Astrocyte (in vitro differentiated cells and primary cell): ENCODE measurements at regions not wholly inside any gene's neighbourhood (a gene's known extent, or its start where the extent isn't known, plus 50 kb on each side); places are given as distances from the start of the nearest gene placed in this dataset.

Experiments
- DNase-seq: peaks from one replicate; pipeline ENCODE4 v3.0.0-alpha.2; 2010; ENCODE audit warnings: low read depth
- FAIRE-seq: peaks from 2 replicates; lab custom pipeline; 2011; peaks lifted over from hg19 to GRCh38; lab: Jason Lieb, UNC
- H2AFZ ChIP-seq: 2 replicates; pipeline ENCODE4 v1.6.0; 2012; ENCODE audit warnings: low read depth, low read length, inconsistent platforms
- H3K27ac ChIP-seq: 2 replicates; pipeline ENCODE4 v1.5.1; 2011; ENCODE audit warnings: low read depth, low read length, inconsistent platforms
- H3K27me3 ChIP-seq: 2 replicates; pipeline ENCODE4 v1.6.0; 2011; ENCODE audit warnings: low read length, inconsistent platforms; ENCODE audit not compliant: insufficient read depth
- H3K36me3 ChIP-seq: 2 replicates; pipeline ENCODE4 v1.5.1; 2011; ENCODE audit warnings: low read length, inconsistent platforms; ENCODE audit not compliant: insufficient read depth
- H3K4me1 ChIP-seq: 2 replicates; pipeline ENCODE4 v1.5.1; 2011; ENCODE audit warnings: low read length, inconsistent platforms; ENCODE audit not compliant: insufficient read depth
- H3K4me2 ChIP-seq: 2 replicates; pipeline ENCODE4 v1.6.0; 2012; ENCODE audit warnings: low read length, inconsistent platforms
- H3K4me3 ChIP-seq: 2 replicates; pipeline ENCODE4 v1.5.1; 2011; ENCODE audit warnings: low read depth, mild to moderate bottlenecking, low read length, inconsistent platforms; ENCODE audit not compliant: insufficient read depth
- H3K79me2 ChIP-seq: 2 replicates; pipeline ENCODE4 v1.6.0; 2012; ENCODE audit warnings: mild to moderate bottlenecking, low read length, inconsistent platforms; ENCODE audit not compliant: insufficient read depth
- H3K9ac ChIP-seq: 2 replicates; pipeline ENCODE4 v1.6.0; 2012; ENCODE audit warnings: mild to moderate bottlenecking, low read length, inconsistent platforms
- H3K9me3 ChIP-seq: 2 replicates; pipeline ENCODE4 v1.5.1; 2012; ENCODE audit warnings: low read depth, mild to moderate bottlenecking, low read length, inconsistent platforms; ENCODE audit not compliant: insufficient read depth
- H4K20me1 ChIP-seq: 2 replicates; pipeline ENCODE4 v1.6.0; 2012; ENCODE audit warnings: low read length, inconsistent platforms; ENCODE audit not compliant: insufficient read depth
- H3K27ac Mint-ChIP-seq: one replicate; pipeline ENCODE4 v1.8.0; 2021; ENCODE audit warnings: mild to moderate bottlenecking, mixed read lengths; ENCODE audit not compliant: unreplicated experiment
- H3K27me3 Mint-ChIP-seq: one replicate; pipeline ENCODE4 v1.8.0; 2021; ENCODE audit warnings: low read depth, mixed read lengths; ENCODE audit not compliant: unreplicated experiment
- H3K36me3 Mint-ChIP-seq: one replicate; pipeline ENCODE4 v1.8.0; 2021; ENCODE audit warnings: low read depth, mixed read lengths; ENCODE audit not compliant: unreplicated experiment
- H3K4me1 Mint-ChIP-seq: one replicate; pipeline ENCODE4 v1.8.0; 2021; ENCODE audit warnings: low read depth, mixed read lengths; ENCODE audit not compliant: unreplicated experiment
- H3K4me3 Mint-ChIP-seq: one replicate; pipeline ENCODE4 v1.8.0; 2021; ENCODE audit warnings: mild to moderate bottlenecking, moderate library complexity, mixed read lengths; ENCODE audit not compliant: unreplicated experiment
- H3K9me3 Mint-ChIP-seq: one replicate; pipeline ENCODE4 v1.8.0; 2021; ENCODE audit warnings: mild to moderate bottlenecking, mixed read lengths; ENCODE audit not compliant: unreplicated experiment
- CTCF ChIP-seq: IDR thresholded peaks from 2 replicates; pipeline ENCODE4 v1.5.1; 2011; ENCODE audit warnings: low read depth, mild to moderate bottlenecking, inconsistent platforms, low read length, moderate library complexity; ENCODE audit not compliant: insufficient read depth
- EZH2 ChIP-seq: IDR thresholded peaks from 2 replicates; pipeline ENCODE4 v1.6.1; 2012; ENCODE audit warnings: mild to moderate bottlenecking, low read length, inconsistent platforms; ENCODE audit not compliant: insufficient read depth

- no peak overlapping the region for H3K4me3 Mint-ChIP-seq
- no peaks in the 10 kb centered on the region for H3K9me3 Mint-ChIP-seq
- no peaks in the 10 kb centered on the region for H3K36me3 Mint-ChIP-seq
- no peak overlapping the region for H3K4me2 ChIP-seq
- H3K27ac Mint-ChIP-seq, result no peak overlapping the region
- no peak for DNase-seq
- no peak for TF ChIP-seq EZH2
- TF ChIP-seq CTCF, result no peak
- H3K9me3 ChIP-seq, result no peaks in the 10 kb centered on the region
- no peaks in the 10 kb centered on the region for H3K36me3 ChIP-seq
- no peaks in the 10 kb centered on the region for H4K20me1 ChIP-seq
- no peaks in the 10 kb centered on the region for H3K4me1 Mint-ChIP-seq
- H3K79me2 ChIP-seq, result no peaks in the 10 kb centered on the region
- no peak overlapping the region for H3K9ac ChIP-seq
- no peaks in the 10 kb centered on the region for H3K27me3 Mint-ChIP-seq
- H2AFZ ChIP-seq, result no peak overlapping the region
- no peaks in the 10 kb centered on the region for H3K27me3 ChIP-seq
- H3K4me1 ChIP-seq, result no peaks in the 10 kb centered on the region
- FAIRE-seq, result no peak
- H3K4me3 ChIP-seq, result no peak overlapping the region
- no peak overlapping the region for H3K27ac ChIP-seq
These were observed 965.0 kb upstream of the SPRY2 start for GRCh38 chr13:81305928-81306327.

- Mint-ChIP-seq H3K36me3 (no peaks in the 10 kb centered on the region), H3K27ac (no peak overlapping the region)
These were observed 963.3 kb upstream of the SPRY2 start for GRCh38 chr13:81304121-81304659.

More at GRCh38 chr13:81304121-81304659, 963.3 kb upstream of the SPRY2 start:
- no peak for FAIRE-seq
- no peaks in the 10 kb centered on the region for H3K79me2 ChIP-seq
- H3K9ac ChIP-seq, result no peak overlapping the region
- H3K36me3 ChIP-seq, result no peaks in the 10 kb centered on the region
- no peak overlapping the region for H3K4me3 ChIP-seq
- Mint-ChIP-seq H3K27me3 (no peaks in the 10 kb centered on the region), H3K4me3 (no peak overlapping the region), H3K4me1 (no peaks in the 10 kb centered on the region), H3K9me3 (no peaks in the 10 kb centered on the region)
- TF ChIP-seq CTCF (no peak), EZH2 (no peak)
- H3K27ac ChIP-seq, result no peak overlapping the region
- H3K4me1 ChIP-seq, result no peaks in the 10 kb centered on the region
- no peak for DNase-seq
- no peak overlapping the region for H3K4me2 ChIP-seq
- no peak overlapping the region for H2AFZ ChIP-seq
- no peaks in the 10 kb centered on the region for H3K9me3 ChIP-seq
- no peaks in the 10 kb centered on the region for H3K27me3 ChIP-seq
- H4K20me1 ChIP-seq, result no peaks in the 10 kb centered on the region
